ENCODE measurements at regions not wholly inside any gene's neighbourhood (a gene's known extent, or its start where the extent isn't known, plus 50 kb on each side); places are given as distances from the start of the nearest gene placed in this dataset.

DNA sequence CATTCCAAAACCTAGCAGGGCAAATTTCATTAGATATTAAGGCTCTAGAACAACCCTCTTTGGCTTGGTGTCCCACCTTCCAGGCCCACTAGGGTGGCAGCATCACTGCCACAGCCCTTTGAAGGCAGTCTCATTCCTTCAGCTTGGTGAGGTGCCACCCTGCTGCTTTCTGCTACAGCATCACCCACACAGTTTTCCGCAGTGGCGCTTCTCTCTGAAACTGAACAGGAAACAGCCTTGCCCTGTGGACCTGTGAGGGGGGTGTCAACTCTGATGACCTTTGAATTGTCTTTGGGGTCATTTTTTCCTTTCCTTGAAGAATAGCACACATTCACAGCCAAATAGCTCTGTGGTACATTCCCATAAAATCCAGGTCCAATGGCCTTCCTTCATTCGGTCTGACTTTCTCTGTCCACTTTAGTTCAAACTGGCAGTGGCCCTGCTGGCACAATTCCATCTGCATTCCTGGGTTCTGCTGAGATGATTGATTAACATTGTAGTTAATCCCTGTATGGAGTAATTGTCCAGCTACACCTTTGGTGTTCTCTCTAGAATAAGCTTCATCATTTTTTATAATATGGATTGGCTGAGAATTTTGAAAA is 251.9 kb upstream of the FAT3 start:
- H3K4me2 ChIP-seq (ENCODE audit: low read length), result no peak overlapping the region

DNA sequence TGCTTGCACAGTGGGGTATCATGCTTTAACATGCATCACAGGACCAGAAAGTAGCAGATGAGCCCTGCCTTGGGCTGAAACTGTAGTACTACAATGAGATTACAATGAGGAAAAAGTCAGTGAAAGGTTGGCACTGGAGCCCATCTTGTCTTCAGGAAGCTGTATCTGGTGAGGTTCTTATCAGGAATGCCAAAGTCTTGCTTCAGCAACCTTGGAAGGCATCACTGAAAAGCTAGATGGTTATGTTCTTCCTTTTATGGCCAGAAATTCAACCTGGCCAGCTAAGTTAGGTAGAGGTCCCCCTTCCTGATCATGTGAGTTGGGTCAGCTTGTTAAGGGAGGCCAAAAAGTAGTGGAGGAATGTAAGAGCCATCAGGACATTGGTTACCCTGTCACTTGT is 254.0 kb upstream of the FAT3 start:
- H3K27ac ChIP-seq (ENCODE audit: low read length), result no peak overlapping the region
- H3K4me1 ChIP-seq (ENCODE audit: low read length), result no peaks in the 10 kb centered on the region
- no peaks in the 10 kb centered on the region for H3K79me2 ChIP-seq (ENCODE audit: low read length)
- no peak overlapping the region for H2AFZ ChIP-seq (ENCODE audit: low read depth, low read length)
- no peak overlapping the region for H3K9ac ChIP-seq (ENCODE audit: low read length)
- no peak overlapping the region for H3K4me3 ChIP-seq (ENCODE audit: low read length)
- no peaks in the 10 kb centered on the region for H3K9me3 ChIP-seq (ENCODE audit: insufficient read depth, low read length)
- H3K27me3 ChIP-seq (ENCODE audit: low read depth, low read length), result no peaks in the 10 kb centered on the region
- TF ChIP-seq, protein P1, sequence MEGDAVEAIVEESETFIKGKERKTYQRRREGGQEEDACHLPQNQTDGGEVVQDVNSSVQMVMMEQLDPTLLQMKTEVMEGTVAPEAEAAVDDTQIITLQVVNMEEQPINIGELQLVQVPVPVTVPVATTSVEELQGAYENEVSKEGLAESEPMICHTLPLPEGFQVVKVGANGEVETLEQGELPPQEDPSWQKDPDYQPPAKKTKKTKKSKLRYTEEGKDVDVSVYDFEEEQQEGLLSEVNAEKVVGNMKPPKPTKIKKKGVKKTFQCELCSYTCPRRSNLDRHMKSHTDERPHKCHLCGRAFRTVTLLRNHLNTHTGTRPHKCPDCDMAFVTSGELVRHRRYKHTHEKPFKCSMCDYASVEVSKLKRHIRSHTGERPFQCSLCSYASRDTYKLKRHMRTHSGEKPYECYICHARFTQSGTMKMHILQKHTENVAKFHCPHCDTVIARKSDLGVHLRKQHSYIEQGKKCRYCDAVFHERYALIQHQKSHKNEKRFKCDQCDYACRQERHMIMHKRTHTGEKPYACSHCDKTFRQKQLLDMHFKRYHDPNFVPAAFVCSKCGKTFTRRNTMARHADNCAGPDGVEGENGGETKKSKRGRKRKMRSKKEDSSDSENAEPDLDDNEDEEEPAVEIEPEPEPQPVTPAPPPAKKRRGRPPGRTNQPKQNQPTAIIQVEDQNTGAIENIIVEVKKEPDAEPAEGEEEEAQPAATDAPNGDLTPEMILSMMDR (IDR thresholded peaks at IDR 0.05; ENCODE audit: low read depth, low read length), result no peak
- TF ChIP-seq EZH2phosphoT487 (IDR thresholded peaks at IDR 0.05; ENCODE audit: low read depth), result no peak
- H3K36me3 ChIP-seq (replicated peaks; ENCODE audit: low read depth, low read length), result no peaks in the 10 kb centered on the region
- no peaks in the 10 kb centered on the region for H4K20me1 ChIP-seq (ENCODE audit: insufficient read depth, low read length)
- no peak overlapping the region for H3K4me2 ChIP-seq (ENCODE audit: low read length)

More for the DNA sequence above, 251.9 kb upstream of the FAT3 start:
- Histone ChIP-seq H3K4me3 (ENCODE audit: low read length) (no peak overlapping the region), H3K4me1 (ENCODE audit: low read length) (no peaks in the 10 kb centered on the region), H3K79me2 (ENCODE audit: low read length) (no peaks in the 10 kb centered on the region), H3K27ac (ENCODE audit: low read length) (no peak overlapping the region), H3K27me3 (ENCODE audit: low read depth, low read length) (no peaks in the 10 kb centered on the region), H4K20me1 (ENCODE audit: insufficient read depth, low read length) (no peaks in the 10 kb centered on the region), H3K36me3 (replicated peaks; ENCODE audit: low read depth, low read length) (no peaks in the 10 kb centered on the region), H3K9ac (ENCODE audit: low read length) (no peak overlapping the region), H3K9me3 (ENCODE audit: insufficient read depth, low read length) (no peaks in the 10 kb centered on the region), H2AFZ (ENCODE audit: low read depth, low read length) (no peak overlapping the region)
- TF ChIP-seq EZH2phosphoT487 (IDR thresholded peaks at IDR 0.05; ENCODE audit: low read depth), result no peak
- TF ChIP-seq, protein P1 (IDR thresholded peaks at IDR 0.05; ENCODE audit: low read depth, low read length), result no peak

DNA sequence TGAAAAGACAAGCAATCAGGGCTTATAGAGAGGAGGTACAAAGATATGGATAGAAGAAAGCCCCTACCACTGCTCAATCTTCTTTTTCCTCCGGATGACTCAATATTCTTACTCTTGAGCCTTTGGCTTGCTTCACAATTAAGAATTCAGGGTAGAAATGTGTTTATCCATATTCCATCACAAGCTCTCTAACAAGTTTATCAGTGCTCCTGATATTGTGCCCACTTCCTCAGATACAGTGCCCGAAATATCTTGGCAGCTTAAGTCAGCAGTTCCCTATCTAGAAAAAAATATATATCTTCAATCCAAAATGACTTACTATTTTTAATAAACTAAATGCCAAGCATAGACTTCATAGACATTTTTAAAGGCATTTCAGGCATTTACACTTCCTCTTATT is 255.1 kb upstream of the FAT3 start:
- H3K9ac ChIP-seq (ENCODE audit: low read length), result no peak overlapping the region
- no peak overlapping the region for H3K4me2 ChIP-seq (ENCODE audit: low read length)
- no peaks in the 10 kb centered on the region for H4K20me1 ChIP-seq (ENCODE audit: insufficient read depth, low read length)
- H3K79me2 ChIP-seq (ENCODE audit: low read length), result no peaks in the 10 kb centered on the region
- no peak overlapping the region for H3K4me3 ChIP-seq (ENCODE audit: low read length)
- H3K9me3 ChIP-seq (ENCODE audit: insufficient read depth, low read length), result no peaks in the 10 kb centered on the region
- TF ChIP-seq EZH2phosphoT487 (IDR thresholded peaks at IDR 0.05; ENCODE audit: low read depth), result no peak
- TF ChIP-seq, protein P1 (IDR thresholded peaks at IDR 0.05; ENCODE audit: low read depth, low read length), result no peak
- H3K36me3 ChIP-seq (replicated peaks; ENCODE audit: low read depth, low read length), result no peaks in the 10 kb centered on the region
- H3K4me1 ChIP-seq (ENCODE audit: low read length), result no peaks in the 10 kb centered on the region
- H3K27me3 ChIP-seq (ENCODE audit: low read depth, low read length), result no peaks in the 10 kb centered on the region
- H3K27ac ChIP-seq (ENCODE audit: low read length), result no peak overlapping the region
- no peak overlapping the region for H2AFZ ChIP-seq (ENCODE audit: low read depth, low read length)

DNA sequence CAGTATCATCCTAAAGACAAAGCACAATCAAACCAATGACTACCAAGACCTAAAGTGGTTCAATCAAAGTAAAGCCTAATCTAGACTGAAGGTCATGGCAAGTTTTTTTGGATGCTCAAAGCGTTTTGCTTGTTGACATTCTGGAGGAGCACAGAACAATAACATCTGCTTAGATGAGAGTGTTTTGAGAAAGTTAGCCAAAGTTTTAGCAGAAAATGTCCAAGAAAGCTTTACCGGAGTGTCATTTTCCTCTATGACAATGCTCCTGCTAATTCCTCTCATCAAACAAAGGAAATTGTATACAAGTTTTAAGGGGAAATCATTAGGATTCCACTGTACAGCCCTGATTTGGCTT is 256.9 kb upstream of the FAT3 start:
- Histone ChIP-seq H3K4me2 (ENCODE audit: low read length) (no peak overlapping the region), H2AFZ (ENCODE audit: low read depth, low read length) (no peak overlapping the region), H3K9me3 (ENCODE audit: insufficient read depth, low read length) (no peaks in the 10 kb centered on the region), H3K27me3 (ENCODE audit: low read depth, low read length) (no peaks in the 10 kb centered on the region), H3K4me1 (ENCODE audit: low read length) (no peaks in the 10 kb centered on the region), H3K36me3 (replicated peaks; ENCODE audit: low read depth, low read length) (no peaks in the 10 kb centered on the region), H3K4me3 (ENCODE audit: low read length) (no peak overlapping the region), H3K79me2 (ENCODE audit: low read length) (no peaks in the 10 kb centered on the region), H3K9ac (ENCODE audit: low read length) (no peak overlapping the region), H4K20me1 (ENCODE audit: insufficient read depth, low read length) (no peaks in the 10 kb centered on the region), H3K27ac (ENCODE audit: low read length) (no peak overlapping the region)
- TF ChIP-seq EZH2phosphoT487 (IDR thresholded peaks at IDR 0.05; ENCODE audit: low read depth), result no peak
- TF ChIP-seq, protein P1 (IDR thresholded peaks at IDR 0.05; ENCODE audit: low read depth, low read length), result no peak
